Spleen (tissue), 3 donors: ENCODE measurements at regions not wholly inside any gene's neighbourhood (a gene's known extent, or its start where the extent isn't known, plus 50 kb on each side); places are given as distances from the start of the nearest gene placed in this dataset.

Experiments
- POLR2A ChIP-seq, 3 donors: fragments of 450-650 bp; IDR thresholded peaks; one replicate each; pipeline ENCODE4 v1.5.1; 2017; ENCODE audit warnings: antibody characterized with exemption in 3 of 3, mild to moderate bottlenecking in 1 of 3
- POLR2AphosphoS5 ChIP-seq, 3 donors: sonication (generic); formaldehyde crosslinking; IDR thresholded peaks; one replicate each; pipeline ENCODE4 v1.5.1; 2017; ENCODE audit warnings: antibody characterized with exemption in 3 of 3

DNA sequence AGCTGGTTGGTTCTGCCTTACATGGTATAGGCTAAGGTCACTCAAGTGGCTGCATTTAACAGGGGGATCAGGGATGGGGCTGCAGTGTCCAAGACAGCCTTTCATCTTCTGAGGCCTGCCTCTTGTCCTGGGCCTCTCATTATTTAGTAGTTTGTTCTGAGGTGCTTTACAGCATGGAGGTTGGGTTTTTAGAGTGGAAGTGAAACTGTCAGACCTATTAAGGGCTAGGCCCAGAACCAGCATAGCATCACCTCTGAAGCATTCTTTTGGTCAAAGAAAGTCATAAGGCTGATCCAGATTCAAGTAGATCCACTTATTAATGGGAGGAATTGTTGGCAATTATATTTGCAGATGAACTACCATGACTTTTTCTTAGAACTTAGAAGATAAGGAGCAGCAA lies 146.0 kb upstream of the NMUR2 start:
- TF ChIP-seq POLR2AphosphoS5 (IDR thresholded peaks at IDR 0.05), result no peak
- TF ChIP-seq POLR2A (IDR thresholded peaks at IDR 0.05), result no peak
